B cell (primary cell): ENCODE measurements at regions not wholly inside any gene's neighbourhood (a gene's known extent, or its start where the extent isn't known, plus 50 kb on each side); places are given as distances from the start of the nearest gene placed in this dataset.

Experiments used
- ATAC-seq: fragments of 200-7000 bp; cut with Tn5 transposase; one replicate; pipeline ENCODE4 v1.10.0; 2021; ENCODE audit warnings: low read depth, mild to moderate bottlenecking, moderate number of reproducible peaks, moderate library complexity
- CTCF ChIA-PET: fragments of 350-600 bp; sonication (Branson Sonifier 250); formaldehyde crosslinking; loops from one replicate; lab custom pipeline; 2021; ENCODE audit warnings: antibody characterized with exemption, inconsistent platforms; lab: Charles Lee
- POLR2A ChIA-PET: fragments of 350-600 bp; sonication (Branson Sonifier 250); formaldehyde crosslinking; loops from one replicate; lab custom pipeline; 2021; ENCODE audit warnings: antibody characterized with exemption; lab: Charles Lee
- DNase-seq: peaks from one replicate; pipeline ENCODE4 v3.0.0; 2013
- H2AFZ ChIP-seq: 2 replicates; pipeline ENCODE4 v1.6.1; 2012; ENCODE audit warnings: mild to moderate bottlenecking, low read depth, low read length; ENCODE audit not compliant: insufficient read depth, poor library complexity, severe bottlenecking
- H3K27ac ChIP-seq, 2 donors: 1 replicate in 1 of 2; 2 replicates in 1 of 2; pipeline ENCODE4 v1.5.1; 2012 to 2013; ENCODE audit warnings: low read length in 2 of 2, mild to moderate bottlenecking in 2 of 2, moderate library complexity in 1 of 2
- H3K27me3 ChIP-seq, 4 experiments: fragments of 200-600 bp in 1 of 4; sonication (generic) in 1 of 4; replicated peaks in 1 of 4; 1 replicate in 2 of 4; 2 replicates in 2 of 4; pipeline versions ENCODE4 v1.6.1 to v1.7.0; 2013 to 2016; ENCODE audit warnings: low read length in 3 of 4, mild to moderate bottlenecking in 2 of 4, mixed read lengths in 1 of 4, moderate library complexity in 1 of 4; ENCODE audit not compliant: insufficient read depth in 4 of 4, control insufficient read depth in 3 of 4; ENCODE audit errors: control extremely low read depth in 1 of 4
- H3K36me3 ChIP-seq, 2 experiments: replicated peaks in 1 of 2; 1 replicate in 1 of 2; 2 replicates in 1 of 2; pipeline versions ENCODE4 v1.6.1 to v1.7.1; 2013; ENCODE audit warnings: low read length in 1 of 2; ENCODE audit not compliant: insufficient read depth in 2 of 2, control insufficient read depth in 1 of 2; ENCODE audit errors: control extremely low read depth in 1 of 2, extremely low read depth in 1 of 2
- H3K4me1 ChIP-seq, 2 donors: fragments of 200-600 bp in 1 of 2; sonication (generic) in 1 of 2; 1 replicate in 1 of 2; 2 replicates in 1 of 2; pipeline versions ENCODE4 v1.5.1 to v1.6.1; 2013 to 2017; ENCODE audit warnings: low read length in 2 of 2; ENCODE audit not compliant: control insufficient read depth in 2 of 2, insufficient read depth in 2 of 2
- H3K4me2 ChIP-seq: replicated peaks from 2 replicates; pipeline ENCODE3; 2012; ENCODE audit warnings: mild to moderate bottlenecking, low read depth, low read length; ENCODE audit not compliant: poor library complexity, severe bottlenecking
- H3K4me3 ChIP-seq, 5 experiments: fragments of 200-600 bp in 1 of 5; sonication (generic) in 1 of 5; 1 replicate in 3 of 5; 2 replicates in 2 of 5; pipeline versions ENCODE4 v1.5.1 to v1.7.0; 2011 to 2016; ENCODE audit warnings: low read length in 4 of 5, mild to moderate bottlenecking in 4 of 5, low read depth in 2 of 5, control low read depth in 1 of 5, moderate library complexity in 1 of 5; ENCODE audit not compliant: insufficient read depth in 1 of 5; ENCODE audit errors: control extremely low read depth in 1 of 5, extremely low read depth in 1 of 5
- H3K79me2 ChIP-seq: fragments of 200-600 bp; sonication (generic); one replicate; pipeline ENCODE4 v1.6.0; 2016; ENCODE audit warnings: low read length; ENCODE audit not compliant: control insufficient read depth, insufficient read depth
- H3K9ac ChIP-seq: fragments of 200-600 bp; sonication (generic); 2 replicates; pipeline ENCODE4 v1.6.1; 2017; ENCODE audit warnings: mild to moderate bottlenecking, low read length, moderate library complexity
- H3K9me3 ChIP-seq, 3 donors: one replicate each; pipeline versions ENCODE4 v1.6.1 to v1.7.1; 2013; ENCODE audit warnings: low read length in 2 of 3; ENCODE audit not compliant: control insufficient read depth in 2 of 3, insufficient read depth in 1 of 3; ENCODE audit errors: control extremely low read depth in 1 of 3
- H4K20me1 ChIP-seq: 2 replicates; pipeline ENCODE4 v1.6.0; 2012; ENCODE audit warnings: mild to moderate bottlenecking, low read length; ENCODE audit not compliant: insufficient read depth, control insufficient read depth, poor library complexity, severe bottlenecking
- H3K27ac Mint-ChIP-seq: one replicate; pipeline ENCODE4 v1.8.0; 2021; ENCODE audit warnings: mixed read lengths
- H3K27me3 Mint-ChIP-seq: one replicate; pipeline ENCODE4 v1.8.0; 2021; ENCODE audit warnings: mixed read lengths
- H3K4me1 Mint-ChIP-seq: one replicate; pipeline ENCODE4 v1.8.0; 2021; ENCODE audit warnings: mixed read lengths
- H3K4me3 Mint-ChIP-seq: one replicate; pipeline ENCODE4 v1.8.0; 2021; ENCODE audit warnings: mixed read lengths
- H3K9me3 Mint-ChIP-seq: one replicate; pipeline ENCODE4 v1.8.0; 2022; ENCODE audit warnings: mixed read lengths; ENCODE audit not compliant: insufficient read depth
- EZH2 ChIP-seq: IDR thresholded peaks from 2 replicates; pipeline ENCODE4 v1.6.1; 2012; ENCODE audit warnings: borderline replicate concordance, low read depth, mild to moderate bottlenecking, moderate library complexity, low read length; ENCODE audit not compliant: insufficient read depth, poor library complexity, severe bottlenecking
- whole genome bisulfite sequencing: methylation state at CpG from one replicate; pipeline ENCODE4 v1.1.5; 2013; ENCODE audit warnings: missing lambda C conversion rate; ENCODE audit not compliant: insufficient coverage; 5-methylcytosine and 5-hydroxymethylcytosine counted together
- intact Hi-C: fragments of 100-400 bp; cut with micrococcal nuclease; formaldehyde crosslinking; loops from one replicate; pipeline ENCODE4 v1.10.0; 2022
- TF ChIP-seq, protein P1 (sequence below): fragments of 200-600 bp; IDR thresholded peaks from one replicate; pipeline ENCODE4 v1.8.0; 2022; ENCODE audit warnings: antibody characterized with exemption, mild to moderate bottlenecking

DNA sequence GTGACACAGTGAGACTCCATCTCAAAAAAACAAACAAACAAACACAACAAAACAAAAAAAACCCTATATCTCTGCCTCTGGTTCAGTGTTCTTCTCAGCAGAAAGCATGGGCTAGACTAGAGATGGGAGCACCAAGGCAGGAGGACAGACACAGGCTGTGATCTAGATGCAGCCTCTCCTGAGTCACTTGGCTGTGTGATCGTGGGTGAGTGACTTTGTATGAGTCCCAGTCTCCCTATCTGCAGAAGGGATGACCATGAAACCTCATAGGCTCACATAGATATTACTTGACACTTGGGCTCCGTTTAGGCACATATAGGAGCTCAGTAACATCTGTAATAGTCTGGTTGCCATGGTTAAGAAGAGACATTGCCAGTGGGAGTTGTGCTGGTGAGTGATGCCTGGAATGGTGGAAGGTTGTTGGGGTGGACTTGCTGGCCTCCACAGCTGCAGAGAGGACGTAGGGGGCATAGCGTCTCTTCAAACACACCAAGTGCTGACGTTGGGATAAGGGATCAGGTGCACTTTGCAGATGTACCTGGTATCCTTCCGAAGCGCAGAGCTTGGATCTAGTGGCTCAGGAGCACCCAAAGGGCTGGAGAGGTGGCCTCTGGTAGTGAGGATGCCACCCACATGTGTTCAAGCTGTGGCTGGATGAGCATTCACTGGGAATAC is 318.9 kb upstream of the HS6ST1 start:
- H3K27ac Mint-ChIP-seq: no peak overlapping the region
- no peaks in the 10 kb centered on the region for H3K9me3 Mint-ChIP-seq
- H2AFZ ChIP-seq: no peak overlapping the region
- no peaks in the 10 kb centered on the region for H3K36me3 ChIP-seq
- H3K27me3 Mint-ChIP-seq: peaks cover 17% of the 10 kb centered on the region
- ATAC-seq (no peak), DNase-seq (no peak)
- no peak overlapping the region for H3K4me3 Mint-ChIP-seq
- H3K4me3 ChIP-seq: no peak overlapping the region
- no peak for TF ChIP-seq EZH2
- TF ChIP-seq, protein P1, sequence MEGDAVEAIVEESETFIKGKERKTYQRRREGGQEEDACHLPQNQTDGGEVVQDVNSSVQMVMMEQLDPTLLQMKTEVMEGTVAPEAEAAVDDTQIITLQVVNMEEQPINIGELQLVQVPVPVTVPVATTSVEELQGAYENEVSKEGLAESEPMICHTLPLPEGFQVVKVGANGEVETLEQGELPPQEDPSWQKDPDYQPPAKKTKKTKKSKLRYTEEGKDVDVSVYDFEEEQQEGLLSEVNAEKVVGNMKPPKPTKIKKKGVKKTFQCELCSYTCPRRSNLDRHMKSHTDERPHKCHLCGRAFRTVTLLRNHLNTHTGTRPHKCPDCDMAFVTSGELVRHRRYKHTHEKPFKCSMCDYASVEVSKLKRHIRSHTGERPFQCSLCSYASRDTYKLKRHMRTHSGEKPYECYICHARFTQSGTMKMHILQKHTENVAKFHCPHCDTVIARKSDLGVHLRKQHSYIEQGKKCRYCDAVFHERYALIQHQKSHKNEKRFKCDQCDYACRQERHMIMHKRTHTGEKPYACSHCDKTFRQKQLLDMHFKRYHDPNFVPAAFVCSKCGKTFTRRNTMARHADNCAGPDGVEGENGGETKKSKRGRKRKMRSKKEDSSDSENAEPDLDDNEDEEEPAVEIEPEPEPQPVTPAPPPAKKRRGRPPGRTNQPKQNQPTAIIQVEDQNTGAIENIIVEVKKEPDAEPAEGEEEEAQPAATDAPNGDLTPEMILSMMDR: no peak
- no peak overlapping the region for H3K4me2 ChIP-seq
- H4K20me1 ChIP-seq: no peaks in the 10 kb centered on the region
- peaks cover 2% of the 10 kb centered on the region for H3K4me1 Mint-ChIP-seq
- POLR2A ChIA-PET: no interaction called here
- H3K79me2 ChIP-seq: no peaks in the 10 kb centered on the region
- H3K4me1 ChIP-seq: no peaks in the 10 kb centered on the region
- no peaks in the 10 kb centered on the region for H3K9me3 ChIP-seq
- H3K27me3 ChIP-seq: no peaks in the 10 kb centered on the region
- 91% methylated on average over 7 of the region's 7 CpGs for WGBS
- no peak overlapping the region for H3K9ac ChIP-seq
- intact Hi-C loops: no loop called here
- CTCF ChIA-PET: no interaction called here
- H3K27ac ChIP-seq: no peak overlapping the region

DNA sequence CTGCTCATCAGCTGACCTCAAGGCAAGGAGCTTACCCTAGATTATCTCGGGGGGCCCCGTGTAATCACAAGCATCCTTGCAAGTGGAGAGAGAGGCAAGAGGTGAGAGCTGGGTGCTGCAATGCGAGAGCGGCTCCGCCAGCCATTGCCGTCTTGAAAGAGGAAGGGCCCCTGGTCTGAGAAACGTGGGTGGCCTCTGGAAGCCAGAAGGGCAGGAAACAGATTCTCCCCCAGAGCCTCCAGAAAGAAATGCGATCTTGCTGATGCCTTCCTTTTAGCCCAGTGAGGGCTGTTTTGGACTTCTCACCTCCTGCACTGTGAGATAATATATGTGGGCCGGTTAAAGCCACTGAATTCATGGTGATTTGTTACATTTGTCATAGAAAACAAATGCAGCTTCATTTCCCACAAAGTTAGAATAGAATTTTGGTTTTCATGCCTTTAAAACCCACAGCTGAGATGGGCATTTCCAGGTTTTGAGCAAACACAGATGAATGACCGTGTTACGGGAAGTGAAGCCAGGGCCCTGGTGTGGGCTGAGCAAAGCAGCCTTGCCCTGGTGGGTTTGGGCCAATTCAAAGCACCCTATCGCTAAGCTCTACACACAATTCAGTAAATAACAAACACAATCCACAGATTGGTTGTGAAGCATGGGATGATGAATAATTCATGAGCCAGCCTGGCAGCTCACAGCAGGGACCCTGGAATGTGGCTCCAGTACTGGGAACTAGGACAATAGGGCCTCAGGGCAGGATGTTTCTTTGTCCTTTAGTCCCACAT is 319.9 kb upstream of the HS6ST1 start:
- ATAC-seq (no peak), DNase-seq (no peak)
- Histone ChIP-seq H2AFZ (peak overlapping the region; percentile 28), H3K9ac (no peak overlapping the region), H3K4me2 (no peak overlapping the region), H4K20me1 (no peaks in the 10 kb centered on the region), H3K27ac (no peak overlapping the region), H3K36me3 (no peaks in the 10 kb centered on the region), H3K4me1 (no peaks in the 10 kb centered on the region), H3K79me2 (no peaks in the 10 kb centered on the region), H3K4me3 (no peak overlapping the region), H3K9me3 (no peaks in the 10 kb centered on the region), H3K27me3 (no peaks in the 10 kb centered on the region)
- 36% methylated on average over 9 of the region's 12 CpGs for WGBS
- H3K4me3 Mint-ChIP-seq: no peak overlapping the region
- intact Hi-C loops: no loop called here
- peaks cover 17% of the 10 kb centered on the region for H3K27me3 Mint-ChIP-seq
- H3K4me1 Mint-ChIP-seq: peaks cover 2% of the 10 kb centered on the region
- no peaks in the 10 kb centered on the region for H3K9me3 Mint-ChIP-seq
- no peak overlapping the region for H3K27ac Mint-ChIP-seq
- ChIA-PET POLR2A (no interaction called here), CTCF (no interaction called here)
- TF ChIP-seq, protein P1: no peak
- TF ChIP-seq EZH2: no peak
